ENCODE measurements at regions not wholly inside any gene's neighbourhood (a gene's known extent, or its start where the extent isn't known, plus 50 kb on each side); places are given as distances from the start of the nearest gene placed in this dataset.
"Not testable (repeated sequence)": the region's sequence is repeated elsewhere in the genome, so short reads cannot be mapped to it uniquely, and the experiment has no call there.

DNA sequence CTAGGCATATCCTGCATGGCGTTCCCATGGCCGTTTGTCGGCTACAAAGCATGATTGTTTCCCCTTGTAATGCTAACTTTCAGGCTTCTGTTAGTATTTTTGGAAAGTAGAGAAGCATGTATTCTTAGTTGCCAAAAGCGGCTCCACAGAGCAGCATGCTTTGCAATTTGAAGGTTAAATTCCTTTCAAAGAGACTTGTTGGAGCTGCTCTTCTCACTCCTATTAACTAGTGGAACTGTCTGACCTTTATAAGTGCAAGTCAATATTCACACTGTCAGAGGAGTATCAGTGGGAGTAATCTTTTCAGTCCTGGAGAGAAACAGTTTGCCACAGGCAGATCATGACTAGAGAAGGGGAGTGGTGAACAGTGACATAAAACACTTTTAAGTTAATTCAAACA is 656.1 kb upstream of the NOVA1 start:
- FAIRE-seq (no peak), DNase-seq (ENCODE audit: low read depth) (no peak)

DNA sequence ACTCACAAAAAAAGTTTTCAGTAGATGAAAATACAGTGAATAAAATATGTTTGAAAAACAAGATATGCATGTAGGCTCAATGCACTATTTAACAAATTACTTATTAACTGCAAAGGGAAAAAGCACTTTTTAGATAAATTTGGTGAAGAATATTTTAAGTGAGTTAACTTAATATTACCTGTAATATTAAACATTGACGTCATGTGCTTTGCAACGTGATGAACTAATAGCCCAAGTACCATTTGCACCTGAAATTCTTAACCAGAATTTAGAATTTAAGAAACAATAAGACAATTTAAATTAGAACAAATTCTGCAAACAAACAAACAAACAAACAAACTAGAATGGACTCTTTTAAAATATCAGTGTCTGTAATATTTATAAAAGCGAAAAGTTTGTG is 659.0 kb upstream of the NOVA1 start:
- FAIRE-seq (no peak), DNase-seq (ENCODE audit: low read depth) (no peak)
- TF ChIP-seq, protein P1, sequence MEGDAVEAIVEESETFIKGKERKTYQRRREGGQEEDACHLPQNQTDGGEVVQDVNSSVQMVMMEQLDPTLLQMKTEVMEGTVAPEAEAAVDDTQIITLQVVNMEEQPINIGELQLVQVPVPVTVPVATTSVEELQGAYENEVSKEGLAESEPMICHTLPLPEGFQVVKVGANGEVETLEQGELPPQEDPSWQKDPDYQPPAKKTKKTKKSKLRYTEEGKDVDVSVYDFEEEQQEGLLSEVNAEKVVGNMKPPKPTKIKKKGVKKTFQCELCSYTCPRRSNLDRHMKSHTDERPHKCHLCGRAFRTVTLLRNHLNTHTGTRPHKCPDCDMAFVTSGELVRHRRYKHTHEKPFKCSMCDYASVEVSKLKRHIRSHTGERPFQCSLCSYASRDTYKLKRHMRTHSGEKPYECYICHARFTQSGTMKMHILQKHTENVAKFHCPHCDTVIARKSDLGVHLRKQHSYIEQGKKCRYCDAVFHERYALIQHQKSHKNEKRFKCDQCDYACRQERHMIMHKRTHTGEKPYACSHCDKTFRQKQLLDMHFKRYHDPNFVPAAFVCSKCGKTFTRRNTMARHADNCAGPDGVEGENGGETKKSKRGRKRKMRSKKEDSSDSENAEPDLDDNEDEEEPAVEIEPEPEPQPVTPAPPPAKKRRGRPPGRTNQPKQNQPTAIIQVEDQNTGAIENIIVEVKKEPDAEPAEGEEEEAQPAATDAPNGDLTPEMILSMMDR (IDR thresholded peaks at IDR 0.05; ENCODE audit: insufficient read depth, low read length, severe bottlenecking), result no peak
- H3K36me3 ChIP-seq (ENCODE audit: control insufficient read depth, insufficient read depth, low read length), result no peaks in the 10 kb centered on the region
- H3K27me3 ChIP-seq (ENCODE audit: control insufficient read depth, insufficient read depth, low read length), result no peaks in the 10 kb centered on the region
- no peak overlapping the region for H3K4me3 ChIP-seq (ENCODE audit: low read depth, low read length)

More for the DNA sequence above, 656.1 kb upstream of the NOVA1 start:
- H3K36me3 ChIP-seq (ENCODE audit: control insufficient read depth, insufficient read depth, low read length), result no peaks in the 10 kb centered on the region
- no peak overlapping the region for H3K4me3 ChIP-seq (ENCODE audit: low read depth, low read length)
- TF ChIP-seq, protein P1 (IDR thresholded peaks at IDR 0.05; ENCODE audit: insufficient read depth, low read length, severe bottlenecking), result no peak
- H3K27me3 ChIP-seq (ENCODE audit: control insufficient read depth, insufficient read depth, low read length), result no peaks in the 10 kb centered on the region

DNA sequence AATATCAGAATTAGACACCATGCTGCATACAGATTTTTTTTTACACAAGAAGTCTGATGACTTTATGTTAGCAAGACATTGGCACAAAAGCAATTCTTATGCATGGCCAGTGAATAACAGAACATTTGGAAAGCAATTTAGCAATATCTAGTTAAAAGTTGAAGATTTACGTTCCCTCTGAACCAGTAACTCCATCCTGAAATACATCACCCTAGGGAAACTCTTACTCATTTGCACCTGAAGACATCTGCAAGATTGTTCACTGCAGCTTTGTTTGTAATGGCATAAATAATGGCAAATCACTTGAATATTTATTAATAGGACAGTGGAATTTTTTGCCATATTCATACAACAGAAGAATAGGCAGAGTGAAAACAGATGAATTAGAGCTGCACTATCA is 670.0 kb upstream of the NOVA1 start:
- no peaks in the 10 kb centered on the region for H3K36me3 ChIP-seq (ENCODE audit: control insufficient read depth, insufficient read depth, low read length)
- DNase-seq (ENCODE audit: low read depth), result no peak
- no peak overlapping the region for H3K4me3 ChIP-seq (ENCODE audit: low read depth, low read length)
- no peak for FAIRE-seq
- TF ChIP-seq, protein P1 (IDR thresholded peaks at IDR 0.05; ENCODE audit: insufficient read depth, low read length, severe bottlenecking), result no peak
- H3K27me3 ChIP-seq (ENCODE audit: control insufficient read depth, insufficient read depth, low read length), result no peaks in the 10 kb centered on the region

DNA sequence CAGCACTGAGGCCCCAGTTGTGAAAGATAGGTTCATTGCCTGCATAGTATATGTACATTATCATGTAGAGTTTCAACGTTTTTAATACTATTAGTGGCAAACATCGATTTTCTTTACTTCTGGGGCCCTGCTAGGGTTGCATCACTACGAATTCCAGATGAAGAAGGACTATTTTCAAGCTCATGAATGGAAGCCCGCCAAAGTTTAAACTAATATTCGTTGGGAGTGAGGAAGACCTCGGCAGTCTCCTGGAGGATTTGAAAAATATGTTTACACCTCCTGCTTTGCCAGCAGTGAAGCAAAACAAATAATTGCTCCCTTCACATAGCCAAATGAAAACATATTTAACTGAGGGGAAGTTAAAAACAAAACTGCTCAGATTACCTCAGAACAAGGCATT is 672.9 kb upstream of the NOVA1 start:
- DNase-seq (ENCODE audit: low read depth) (no peak), FAIRE-seq (no peak)

DNA sequence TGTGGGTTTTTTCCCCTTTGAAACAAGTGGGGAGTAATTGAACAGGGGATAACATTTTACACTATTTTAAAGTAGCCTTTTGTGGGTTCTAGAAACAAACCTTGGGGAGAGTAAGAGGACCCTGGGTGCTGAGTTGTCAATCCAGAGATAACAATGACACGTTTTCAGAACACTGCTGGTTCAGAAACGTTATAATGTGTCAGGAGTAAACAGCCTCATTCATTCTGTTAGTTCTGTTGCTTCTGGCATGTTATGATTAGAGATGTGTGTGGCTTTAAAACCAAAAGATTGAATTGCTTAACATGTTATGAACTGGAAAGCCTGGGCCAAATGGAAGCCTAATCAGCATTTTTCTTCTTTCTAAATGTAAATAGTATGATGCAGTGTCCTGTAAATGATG is 680.5 kb upstream of the NOVA1 start:
- TF ChIP-seq, protein P1 (IDR thresholded peaks at IDR 0.05; ENCODE audit: insufficient read depth, low read length, severe bottlenecking), result no peak
- DNase-seq (ENCODE audit: low read depth), result no peak
- H3K36me3 ChIP-seq (ENCODE audit: control insufficient read depth, insufficient read depth, low read length), result no peaks in the 10 kb centered on the region
- H3K4me3 ChIP-seq (ENCODE audit: low read depth, low read length), result no peak overlapping the region
- no peak for FAIRE-seq
- no peaks in the 10 kb centered on the region for H3K27me3 ChIP-seq (ENCODE audit: control insufficient read depth, insufficient read depth, low read length)

More for the DNA sequence above, 672.9 kb upstream of the NOVA1 start:
- H3K4me3 ChIP-seq (ENCODE audit: low read depth, low read length), result no peak overlapping the region
- H3K36me3 ChIP-seq (ENCODE audit: control insufficient read depth, insufficient read depth, low read length), result no peaks in the 10 kb centered on the region
- no peaks in the 10 kb centered on the region for H3K27me3 ChIP-seq (ENCODE audit: control insufficient read depth, insufficient read depth, low read length)
- TF ChIP-seq, protein P1 (IDR thresholded peaks at IDR 0.05; ENCODE audit: insufficient read depth, low read length, severe bottlenecking), result no peak

DNA sequence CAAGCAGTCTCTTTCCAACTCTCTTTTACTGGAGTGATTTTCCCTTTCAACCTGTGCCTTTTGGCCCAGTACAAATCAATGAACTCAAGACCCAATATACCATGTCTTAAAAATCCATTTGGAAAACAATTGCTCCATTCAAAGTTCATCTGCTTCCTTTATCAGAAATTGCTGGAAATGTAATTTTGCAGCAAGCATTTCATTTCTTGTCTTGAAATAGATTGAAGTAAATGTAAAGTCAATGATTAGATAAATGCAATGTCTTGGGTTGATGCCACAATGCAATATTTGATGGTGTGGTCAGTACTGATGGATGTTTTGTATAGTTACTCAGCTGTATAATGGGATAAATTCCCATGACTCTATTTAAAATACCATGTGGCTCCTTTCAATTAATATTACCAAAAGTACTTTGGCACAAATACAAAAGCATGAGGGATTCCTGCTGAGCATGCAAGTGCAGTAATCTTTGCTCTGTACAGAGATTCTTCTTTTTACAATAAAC is 707.7 kb upstream of the NOVA1 start:
- no peak for FAIRE-seq
- H3K4me3 ChIP-seq (ENCODE audit: low read depth, low read length), result no peak overlapping the region
- no peaks in the 10 kb centered on the region for H3K27me3 ChIP-seq (ENCODE audit: control insufficient read depth, insufficient read depth, low read length)
- H3K36me3 ChIP-seq (ENCODE audit: control insufficient read depth, insufficient read depth, low read length), result no peaks in the 10 kb centered on the region
- DNase-seq (ENCODE audit: low read depth), result no peak
- TF ChIP-seq, protein P1 (IDR thresholded peaks at IDR 0.05; ENCODE audit: insufficient read depth, low read length, severe bottlenecking), result no peak

DNA sequence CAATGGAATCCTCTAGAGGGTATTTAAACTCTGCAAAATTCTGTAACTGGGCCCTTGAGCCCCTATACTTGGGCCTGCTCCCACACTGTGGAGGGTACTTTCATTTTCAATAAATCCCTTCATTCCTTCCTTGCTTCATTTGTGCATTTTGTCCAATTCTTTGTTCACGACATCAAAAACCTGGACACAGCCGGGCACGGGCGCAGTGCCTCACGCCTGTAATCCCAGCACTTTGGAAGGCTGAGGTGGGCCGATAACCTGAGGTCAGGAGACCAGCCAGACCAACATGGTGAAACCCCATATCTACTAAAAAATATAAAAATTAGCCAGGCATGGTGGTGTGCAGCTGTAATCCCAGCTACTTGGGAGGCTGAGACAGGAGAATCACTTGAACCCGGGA is 714.9 kb upstream of the NOVA1 start:
- H3K4me3 ChIP-seq (ENCODE audit: low read depth, low read length); FAIRE-seq; H3K27me3 ChIP-seq (ENCODE audit: control insufficient read depth, insufficient read depth, low read length); H3K36me3 ChIP-seq (ENCODE audit: control insufficient read depth, insufficient read depth, low read length); DNase-seq (ENCODE audit: low read depth): not testable (repeated sequence)

Measured in bronchial epithelial cell (primary cell).